ENCODE measurements at regions not wholly inside any gene's neighbourhood (a gene's known extent, or its start where the extent isn't known, plus 50 kb on each side); places are given as distances from the start of the nearest gene placed in this dataset.

GRCh38 chr5:98624145-98624880 lies 149.2 kb upstream of the RGMB start:
- TF ChIP-seq ZFX (IDR thresholded peaks at IDR 0.05) (no peak), CTCF (conservative IDR thresholded peaks at IDR 0.05) (no peak)
- H3K27ac ChIP-seq: no peak overlapping the region

- TF ChIP-seq CTCF (conservative IDR thresholded peaks at IDR 0.05) (no peak), ZFX (IDR thresholded peaks at IDR 0.05) (no peak)
- no peak overlapping the region for H3K27ac ChIP-seq
These were observed 146.3 kb upstream of the RGMB start for GRCh38 chr5:98627121-98627520.

- TF ChIP-seq CTCF (conservative IDR thresholded peaks at IDR 0.05) (no peak), ZFX (IDR thresholded peaks at IDR 0.05) (no peak)
- no peak overlapping the region for H3K27ac ChIP-seq
These were observed 142.8 kb upstream of the RGMB start for GRCh38 chr5:98630621-98631020.

- TF ChIP-seq ZFX (IDR thresholded peaks at IDR 0.05): no peak
- TF ChIP-seq CTCF (conservative IDR thresholded peaks at IDR 0.05): no peak
- no peak overlapping the region for H3K27ac ChIP-seq
These were observed 142.0 kb upstream of the RGMB start for GRCh38 chr5:98631311-98632054.

GRCh38 chr5:98635656-98636055 lies 137.8 kb upstream of the RGMB start:
- H3K27ac ChIP-seq: no peak overlapping the region
- TF ChIP-seq ZFX (IDR thresholded peaks at IDR 0.05) (no peak), CTCF (conservative IDR thresholded peaks at IDR 0.05) (no peak)

- no peak for TF ChIP-seq CTCF (conservative IDR thresholded peaks at IDR 0.05)
- H3K27ac ChIP-seq: no peak overlapping the region
These were observed 136.3 kb upstream of the RGMB start for GRCh38 chr5:98637116-98637515.

GRCh38 chr5:98637557-98637956 lies 135.9 kb upstream of the RGMB start:
- TF ChIP-seq ZFX (IDR thresholded peaks at IDR 0.05): no peak
- no peak for TF ChIP-seq CTCF (conservative IDR thresholded peaks at IDR 0.05)
- no peak overlapping the region for H3K27ac ChIP-seq

Measured in C4-2B (cell line).